HUES48 (cell line): ENCODE measurements at regions not wholly inside any gene's neighbourhood (a gene's known extent, or its start where the extent isn't known, plus 50 kb on each side); places are given as distances from the start of the nearest gene placed in this dataset.

Experiments used
- H3K27ac ChIP-seq: one replicate; pipeline ENCODE4 v1.7.0; 2013; ENCODE audit warnings: low read depth, low read length, inconsistent platforms
- H3K27me3 ChIP-seq: 2 replicates; pipeline ENCODE4 v1.6.1; 2013; ENCODE audit warnings: mild to moderate bottlenecking, low read length; ENCODE audit not compliant: control insufficient read depth, insufficient read depth
- H3K36me3 ChIP-seq: 2 replicates; pipeline ENCODE4 v1.6.1; 2013; ENCODE audit warnings: low read length; ENCODE audit not compliant: control insufficient read depth, insufficient read depth
- H3K4me1 ChIP-seq: 2 replicates; pipeline ENCODE4 v1.6.1; 2013; ENCODE audit warnings: mild to moderate bottlenecking, low read length; ENCODE audit not compliant: control insufficient read depth, insufficient read depth
- H3K4me3 ChIP-seq: 2 replicates; pipeline ENCODE4 v1.5.1; 2013; ENCODE audit warnings: mild to moderate bottlenecking, low read depth, low read length
- H3K9ac ChIP-seq: 2 replicates; pipeline ENCODE4 v1.6.1; 2013; ENCODE audit warnings: mild to moderate bottlenecking, low read depth, low read length, moderate library complexity
- H3K9me3 ChIP-seq: 2 replicates; pipeline ENCODE4 v1.6.1; 2013; ENCODE audit warnings: low read length; ENCODE audit not compliant: control insufficient read depth, insufficient read depth

GRCh38 chr1:57794078-57794477, 370.2 kb upstream of the DAB1 start:
- Histone ChIP-seq H3K9ac (no peak overlapping the region), H3K27me3 (no peaks in the 10 kb centered on the region), H3K4me1 (peaks cover 24% of the 10 kb centered on the region), H3K4me3 (no peak overlapping the region), H3K36me3 (no peaks in the 10 kb centered on the region), H3K9me3 (no peaks in the 10 kb centered on the region), H3K27ac (no peak overlapping the region)

- Histone ChIP-seq H3K36me3 (no peaks in the 10 kb centered on the region), H3K27ac (no peak overlapping the region), H3K9me3 (no peaks in the 10 kb centered on the region), H3K4me1 (peaks cover 8% of the 10 kb centered on the region; the same call in 1 of the 2 replicates), H3K4me3 (no peak overlapping the region), H3K27me3 (no peaks in the 10 kb centered on the region), H3K9ac (no peak overlapping the region)
These were observed 367.6 kb upstream of the DAB1 start for GRCh38 chr1:57791497-57791896.

DNA sequence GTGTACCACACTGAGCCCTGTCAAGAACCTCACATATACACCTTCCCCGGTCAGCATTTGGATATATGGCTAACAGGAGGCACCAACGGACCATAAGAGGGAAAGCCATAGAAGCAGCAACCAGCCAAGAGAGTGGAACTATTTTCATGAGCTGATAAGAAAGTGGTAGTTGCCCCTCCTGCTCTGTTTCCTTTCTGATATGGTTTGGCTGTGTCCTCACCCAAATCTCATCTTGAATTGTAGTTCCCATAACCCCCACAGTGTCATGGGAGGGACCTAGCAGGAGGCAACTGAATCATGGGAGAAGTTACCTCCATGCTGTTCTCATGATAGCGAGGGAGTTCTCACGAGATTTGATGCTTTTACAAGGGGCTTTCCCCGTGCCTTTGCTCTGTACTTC, 366.1 kb upstream of the DAB1 start:
- no peak overlapping the region for H3K4me3 ChIP-seq
- no peak overlapping the region for H3K27ac ChIP-seq
- H3K36me3 ChIP-seq: no peaks in the 10 kb centered on the region

DNA sequence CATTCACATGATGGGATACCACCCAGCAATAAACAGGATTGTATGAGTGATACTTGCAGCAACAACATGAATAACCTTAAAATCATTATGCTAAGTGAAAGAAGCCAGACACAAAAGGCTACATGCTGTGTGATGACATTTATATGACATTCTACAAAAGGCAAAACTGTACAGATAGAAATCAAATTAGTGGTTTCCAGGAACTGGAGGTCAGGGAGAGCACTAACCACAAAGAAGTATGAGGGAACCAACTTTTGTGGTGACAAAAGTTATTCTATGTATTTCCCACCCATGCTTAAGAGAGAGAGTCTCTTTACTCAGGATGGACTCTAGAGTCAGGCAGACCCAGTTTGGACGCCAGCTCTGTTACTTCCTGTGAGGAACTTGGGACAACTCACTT, 364.5 kb upstream of the DAB1 start:
- H3K27me3 ChIP-seq: no peaks in the 10 kb centered on the region
- no peak overlapping the region for H3K9ac ChIP-seq
- H3K4me1 ChIP-seq: peaks cover 10% of the 10 kb centered on the region; the same call in 1 of the 2 replicates
- H3K4me3 ChIP-seq: no peak overlapping the region
- H3K27ac ChIP-seq: no peak overlapping the region
- no peaks in the 10 kb centered on the region for H3K9me3 ChIP-seq
- H3K36me3 ChIP-seq: no peaks in the 10 kb centered on the region

More for the DNA sequence above, 366.1 kb upstream of the DAB1 start:
- H3K9me3 ChIP-seq: no peaks in the 10 kb centered on the region
- no peak overlapping the region for H3K9ac ChIP-seq
- H3K4me1 ChIP-seq: peaks cover 7% of the 10 kb centered on the region; the same call in 1 of the 2 replicates
- no peaks in the 10 kb centered on the region for H3K27me3 ChIP-seq

- Histone ChIP-seq H3K9me3 (no peaks in the 10 kb centered on the region), H3K27ac (no peak overlapping the region), H3K27me3 (no peaks in the 10 kb centered on the region), H3K4me3 (no peak overlapping the region), H3K36me3 (no peaks in the 10 kb centered on the region), H3K9ac (no peak overlapping the region), H3K4me1 (0 out of 2 replicates have a peak, but pooled peaks cover 3% of the 10 kb centered on the region)
These were observed 360.5 kb upstream of the DAB1 start for GRCh38 chr1:57784356-57784755.

DNA sequence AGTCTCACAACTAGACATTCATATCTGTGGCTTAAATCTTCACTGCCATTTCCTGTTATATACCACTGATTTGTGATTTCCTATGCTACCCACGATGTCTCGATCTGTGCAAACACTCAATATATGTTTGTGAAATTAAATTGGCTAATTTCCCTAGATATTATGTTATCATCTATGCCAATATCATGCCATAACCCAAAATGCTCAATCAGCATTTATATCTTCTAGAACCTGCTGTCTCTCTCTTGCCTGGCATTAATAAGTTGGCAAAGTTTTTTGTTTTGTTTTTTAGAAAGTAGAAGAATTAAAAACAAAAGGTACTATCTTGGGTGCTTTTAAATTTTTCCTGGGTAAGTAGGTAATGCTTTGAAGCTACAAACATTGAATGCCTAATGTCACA, 358.5 kb upstream of the DAB1 start:
- Histone ChIP-seq H3K4me3 (no peak overlapping the region), H3K27me3 (no peaks in the 10 kb centered on the region), H3K36me3 (no peaks in the 10 kb centered on the region), H3K9me3 (no peaks in the 10 kb centered on the region), H3K4me1 (0 out of 2 replicates have a peak, but pooled peaks cover 3% of the 10 kb centered on the region), H3K9ac (no peak overlapping the region), H3K27ac (no peak overlapping the region)

- Histone ChIP-seq H3K27ac (no peak overlapping the region), H3K36me3 (no peaks in the 10 kb centered on the region), H3K9me3 (no peaks in the 10 kb centered on the region)
These were observed 348.8 kb upstream of the DAB1 start for GRCh38 chr1:57772580-57773195.

GRCh38 chr1:57770772-57771171, 346.9 kb upstream of the DAB1 start:
- H3K36me3 ChIP-seq: no peaks in the 10 kb centered on the region
- H3K27me3 ChIP-seq: no peaks in the 10 kb centered on the region
- no peak overlapping the region for H3K9ac ChIP-seq
- no peaks in the 10 kb centered on the region for H3K9me3 ChIP-seq
- peaks cover 7% of the 10 kb centered on the region; the same call in 1 of the 2 replicates for H3K4me1 ChIP-seq
- no peak overlapping the region for H3K27ac ChIP-seq
- H3K4me3 ChIP-seq: no peak overlapping the region

More at GRCh38 chr1:57772580-57773195, 348.8 kb upstream of the DAB1 start:
- Histone ChIP-seq H3K4me3 (no peak overlapping the region), H3K27me3 (no peaks in the 10 kb centered on the region), H3K9ac (no peak overlapping the region), H3K4me1 (no peaks in the 10 kb centered on the region)

- peaks cover 7% of the 10 kb centered on the region; the same call in 1 of the 2 replicates for H3K4me1 ChIP-seq
- no peaks in the 10 kb centered on the region for H3K36me3 ChIP-seq
- H3K9me3 ChIP-seq: no peaks in the 10 kb centered on the region
- no peak overlapping the region for H3K9ac ChIP-seq
- H3K27me3 ChIP-seq: no peaks in the 10 kb centered on the region
- H3K27ac ChIP-seq: no peak overlapping the region
- no peak overlapping the region for H3K4me3 ChIP-seq
These were observed 346.4 kb upstream of the DAB1 start for GRCh38 chr1:57770236-57770635.

GRCh38 chr1:57761628-57762027, 337.8 kb upstream of the DAB1 start:
- H3K27ac ChIP-seq: no peak overlapping the region

GRCh38 chr1:57752843-57753242, 329.0 kb upstream of the DAB1 start:
- H3K4me1 ChIP-seq: peaks cover 4% of the 10 kb centered on the region
- H3K9ac ChIP-seq: no peak overlapping the region
- H3K9me3 ChIP-seq: no peaks in the 10 kb centered on the region
- no peak overlapping the region for H3K4me3 ChIP-seq
- H3K36me3 ChIP-seq: no peaks in the 10 kb centered on the region
- no peaks in the 10 kb centered on the region for H3K27me3 ChIP-seq
- H3K27ac ChIP-seq: no peak overlapping the region

More at GRCh38 chr1:57761628-57762027, 337.8 kb upstream of the DAB1 start:
- no peak overlapping the region for H3K9ac ChIP-seq
- H3K36me3 ChIP-seq: no peaks in the 10 kb centered on the region
- no peak overlapping the region for H3K4me3 ChIP-seq
- H3K27me3 ChIP-seq: no peaks in the 10 kb centered on the region
- H3K4me1 ChIP-seq: peaks cover 6% of the 10 kb centered on the region
- no peaks in the 10 kb centered on the region for H3K9me3 ChIP-seq
